Activated CD4-positive, alpha-beta T cell treated with anti-CD3 and anti-CD28 coated beads for 24 hours (primary cell): ENCODE measurements at regions not wholly inside any gene's neighbourhood (a gene's known extent, or its start where the extent isn't known, plus 50 kb on each side); places are given as distances from the start of the nearest gene placed in this dataset.

Source experiments
- DNase-seq, 2 donors: peaks; one replicate each; pipeline ENCODE4 v3.0.0-alpha.2; 2020; ENCODE audit warnings: low read depth in 2 of 2

GRCh38 chr16:64654178-64654577 is 467.7 kb downstream of the CDH11 start:
- DNase-seq: no peak

- no peak for DNase-seq
Observed at GRCh38 chr16:64648282-64648681, 473.6 kb downstream of the CDH11 start.

GRCh38 chr16:64641343-64641742 is 480.5 kb downstream of the CDH11 start:
- no peak for DNase-seq

GRCh38 chr16:64638766-64639165 is 483.1 kb downstream of the CDH11 start:
- DNase-seq: no peak

GRCh38 chr16:64629622-64630021 is 492.2 kb downstream of the CDH11 start:
- DNase-seq: no peak

- DNase-seq: no peak
Observed at GRCh38 chr16:64627781-64628180, 494.1 kb downstream of the CDH11 start.

GRCh38 chr16:64627288-64627687 is 494.6 kb downstream of the CDH11 start:
- no peak for DNase-seq

- DNase-seq: no peak
Observed at GRCh38 chr16:64626776-64627175, 495.1 kb downstream of the CDH11 start.

- no peak for DNase-seq
Observed at GRCh38 chr16:64621616-64622015, 500.2 kb downstream of the CDH11 start.

- DNase-seq: no peak
Observed at GRCh38 chr16:64617836-64618476, 503.9 kb downstream of the CDH11 start.

GRCh38 chr16:64615630-64616280 is 506.1 kb downstream of the CDH11 start:
- no peak for DNase-seq

- DNase-seq: no peak
Observed at GRCh38 chr16:64596196-64596595, 525.7 kb downstream of the CDH11 start.

- DNase-seq: no peak
Observed at GRCh38 chr16:64590513-64590912, 531.4 kb downstream of the CDH11 start.

GRCh38 chr16:64589836-64590235 is 532.0 kb downstream of the CDH11 start:
- no peak for DNase-seq

- DNase-seq: no peak
Observed at GRCh38 chr16:64586781-64587180, 535.1 kb downstream of the CDH11 start.

GRCh38 chr16:64585367-64585766 is 536.5 kb downstream of the CDH11 start:
- DNase-seq: no peak

GRCh38 chr16:64580558-64580957 is 541.3 kb downstream of the CDH11 start:
- DNase-seq: no peak

- DNase-seq: no peak
Observed at GRCh38 chr16:64579712-64580111, 542.2 kb downstream of the CDH11 start.

- DNase-seq: no peak
Observed at GRCh38 chr16:64545768-64546167, 576.1 kb downstream of the CDH11 start.

GRCh38 chr16:64544859-64545258 is 577.0 kb downstream of the CDH11 start:
- no peak for DNase-seq

GRCh38 chr16:64543441-64543840 is 578.4 kb downstream of the CDH11 start:
- no peak for DNase-seq

GRCh38 chr16:64543031-64543430 is 578.8 kb downstream of the CDH11 start:
- DNase-seq: no peak

- no peak for DNase-seq
Observed at GRCh38 chr16:64542152-64542551, 579.7 kb downstream of the CDH11 start.

GRCh38 chr16:64541621-64542020 is 580.2 kb downstream of the CDH11 start:
- no peak for DNase-seq
